Activated CD4-positive, alpha-beta T cell treated with anti-CD3 and anti-CD28 coated beads, Interleukin-10, Interleukin-2, amounts not matched to agents 100 ng/mL and 50 ng/mL, durations not matched to agents 16 hours and 8 hours (primary cell): ENCODE measurements at regions not wholly inside any gene's neighbourhood (a gene's known extent, or its start where the extent isn't known, plus 50 kb on each side); places are given as distances from the start of the nearest gene placed in this dataset.

Experiments used
- DNase-seq: peaks from one replicate; pipeline ENCODE4 v3.0.0-alpha.2; 2020

DNA sequence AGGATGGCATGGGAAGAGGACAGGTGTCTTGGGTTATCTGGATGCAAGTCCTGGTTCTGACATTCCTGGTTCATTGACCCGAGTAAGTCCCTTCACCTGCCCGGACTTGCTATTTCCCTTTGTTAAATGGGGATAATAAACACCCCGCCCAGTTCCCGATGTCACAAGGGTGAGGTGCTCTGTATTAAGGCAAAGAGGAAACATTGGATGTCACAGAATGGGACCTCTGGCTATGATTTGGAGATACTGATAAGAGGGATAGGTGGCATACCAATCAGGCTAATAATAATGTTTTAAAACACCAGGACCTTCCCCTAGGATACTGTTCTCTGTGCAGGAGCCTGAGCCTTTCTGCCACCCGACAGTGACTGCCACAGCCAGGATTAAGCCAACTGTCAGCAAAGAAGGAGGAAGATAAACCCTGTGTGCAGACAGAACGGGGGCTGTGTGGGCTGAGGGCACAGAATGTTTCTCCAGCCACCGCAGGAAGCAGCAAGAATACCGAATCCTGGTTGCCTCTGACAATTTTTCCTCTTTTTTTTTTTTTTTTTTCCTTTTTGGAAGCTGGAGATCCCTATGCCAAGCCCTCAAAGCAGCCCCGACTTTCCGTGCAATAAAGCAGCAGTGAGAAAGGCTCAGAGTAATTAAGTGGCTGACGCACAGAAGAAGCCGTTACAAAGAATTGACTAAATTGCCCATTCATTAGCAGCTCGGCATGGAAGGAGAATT lies 336.6 kb downstream of the SMAD2 start:
- no peak for DNase-seq

DNA sequence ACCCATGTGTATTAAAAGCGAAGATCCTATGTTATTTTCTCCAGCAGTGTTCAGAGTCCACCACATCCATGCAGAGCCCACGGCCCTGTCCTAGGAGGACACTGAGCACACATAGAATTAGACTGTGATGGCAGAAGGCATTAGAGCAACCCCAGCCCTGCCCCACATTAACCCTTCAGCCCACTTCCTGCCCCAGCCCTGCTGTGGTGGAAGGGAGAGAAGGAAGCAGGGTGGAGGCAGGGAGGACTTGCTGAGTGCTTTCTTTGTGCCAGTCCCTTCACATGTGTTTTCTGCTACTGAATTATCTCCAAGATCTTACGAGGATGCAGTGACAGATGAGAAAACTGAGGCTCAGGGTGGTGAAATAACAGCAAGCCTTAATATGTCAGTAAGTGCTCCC lies 339.0 kb downstream of the SMAD2 start:
- no peak for DNase-seq

DNA sequence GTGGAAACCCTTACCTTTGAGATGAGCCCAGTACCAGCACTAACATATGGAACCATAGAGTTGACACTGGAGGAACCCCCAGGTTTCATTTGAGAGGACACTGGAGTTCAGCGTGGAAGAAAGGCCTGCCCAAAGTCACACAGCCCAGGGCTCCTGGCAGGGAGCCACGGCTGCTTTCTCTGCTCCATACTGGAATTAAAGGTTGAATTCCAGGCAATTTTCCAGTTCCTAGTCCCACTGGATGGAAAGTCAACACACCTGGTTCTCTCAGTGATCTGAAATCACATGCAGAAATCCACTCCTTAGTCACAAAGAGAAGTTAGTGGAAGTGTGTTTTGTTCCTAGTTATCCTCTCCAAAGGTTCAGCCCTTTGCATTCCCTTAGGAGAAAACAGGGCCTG lies 336.1 kb upstream of the SKOR2 start:
- DNase-seq = no peak

DNA sequence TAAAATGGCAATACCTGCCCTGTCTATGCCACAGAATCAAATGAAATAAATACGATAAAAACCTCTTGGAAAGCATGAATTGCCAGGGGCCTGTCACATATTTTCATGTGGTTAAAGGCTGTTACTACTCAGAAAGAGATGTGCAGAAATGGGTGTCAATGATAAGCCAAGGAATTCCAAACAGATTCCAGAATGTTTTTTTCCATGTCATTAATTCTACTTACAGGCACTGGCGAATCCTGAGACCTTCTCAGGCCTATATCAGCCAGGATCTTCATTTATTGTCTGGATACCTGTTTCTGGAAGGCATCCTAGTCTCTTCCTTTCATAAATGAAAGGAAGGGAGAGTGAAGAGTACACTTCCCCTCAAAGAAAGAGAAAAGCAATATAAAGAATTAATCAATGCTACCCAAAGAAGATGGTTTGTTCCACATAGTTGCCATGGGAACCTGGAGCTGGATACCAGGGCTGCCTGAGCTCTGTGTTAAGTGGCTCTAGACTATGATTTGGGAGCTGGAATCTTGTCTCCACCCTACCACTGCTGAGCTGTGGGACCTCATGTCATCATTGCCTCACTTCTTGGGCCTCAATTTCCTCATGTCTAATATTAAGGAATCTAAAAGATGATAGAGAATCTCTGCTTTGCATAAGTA lies 335.1 kb upstream of the SKOR2 start:
- DNase-seq = no peak

DNA sequence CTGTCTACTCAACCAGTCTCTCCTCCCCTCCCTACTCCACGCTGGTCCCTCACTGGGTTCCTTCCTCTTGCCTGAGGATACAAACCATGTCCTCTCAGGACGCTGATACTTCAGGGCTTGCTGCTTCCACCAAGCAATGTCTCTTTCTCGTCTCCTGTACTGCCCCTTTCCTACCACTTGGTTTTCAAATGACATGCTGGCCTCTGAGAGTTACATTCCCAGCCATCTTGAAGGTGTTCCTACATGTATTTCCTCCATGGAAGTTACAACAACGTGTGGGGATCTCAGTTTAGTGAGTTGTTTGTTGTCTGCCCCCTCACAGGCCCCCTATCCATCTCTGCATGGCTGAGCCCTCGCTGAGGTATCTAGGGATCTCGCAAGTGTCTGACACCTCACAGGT lies 334.5 kb upstream of the SKOR2 start:
- no peak for DNase-seq

DNA sequence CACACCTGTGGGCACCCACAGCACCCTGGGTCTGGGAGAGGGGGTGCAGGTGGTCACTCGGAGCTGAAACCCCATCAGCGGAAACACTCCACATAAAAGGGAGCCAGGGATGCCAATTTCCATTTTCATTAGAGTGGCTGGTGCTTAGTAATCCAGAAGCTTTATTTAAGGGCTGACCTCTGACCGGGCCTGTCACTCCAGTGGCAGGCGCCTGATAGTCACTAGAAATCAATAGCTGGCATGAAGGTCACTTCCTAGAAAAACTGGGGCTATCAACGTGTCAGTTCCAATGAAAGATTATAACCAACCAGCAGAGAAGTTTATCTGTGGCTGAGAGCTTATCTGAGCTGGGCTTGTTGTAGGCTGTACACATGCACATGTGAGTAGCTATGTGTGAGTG lies 333.7 kb upstream of the SKOR2 start:
- no peak for DNase-seq

DNA sequence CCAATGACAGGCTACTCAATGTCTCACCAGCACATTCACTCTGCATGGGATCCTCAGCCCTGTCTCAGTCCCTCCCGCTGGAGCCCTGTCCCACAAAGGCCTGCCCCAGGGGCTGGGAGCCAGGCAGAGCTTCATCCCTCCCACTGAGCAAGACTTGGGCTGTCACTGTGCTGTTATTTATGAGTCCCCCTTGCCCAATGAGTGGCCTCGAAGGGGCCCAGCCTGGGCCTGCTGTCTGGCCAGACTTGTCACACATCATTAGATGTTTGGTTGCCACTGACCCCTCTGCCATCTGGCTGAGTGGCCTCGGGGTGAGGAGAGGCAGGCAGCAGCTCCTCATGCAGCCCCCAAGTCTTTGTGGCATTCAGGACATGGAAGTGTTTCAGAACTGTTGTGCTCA lies 330.6 kb upstream of the SKOR2 start:
- DNase-seq = no peak

DNA sequence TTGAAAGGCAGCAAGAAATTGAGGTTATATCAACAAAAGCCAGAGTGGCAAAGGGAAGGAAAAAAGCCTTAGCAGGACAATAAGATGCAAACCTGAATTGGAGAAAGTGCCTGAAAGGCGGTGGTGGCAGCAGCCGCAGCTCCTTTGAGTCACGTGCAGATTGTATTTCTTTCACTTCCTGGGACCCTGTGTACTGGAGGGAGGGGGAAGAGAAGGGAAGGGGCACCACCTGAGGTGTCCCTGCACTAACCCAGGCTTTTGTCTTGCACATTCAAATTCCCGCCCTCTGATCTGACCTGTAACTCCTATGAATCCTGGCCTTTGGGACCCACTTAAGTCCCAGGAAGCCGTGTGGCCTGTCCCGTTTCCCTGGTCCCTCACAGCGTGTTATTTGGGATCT lies 326.1 kb upstream of the SKOR2 start:
- no peak for DNase-seq

DNA sequence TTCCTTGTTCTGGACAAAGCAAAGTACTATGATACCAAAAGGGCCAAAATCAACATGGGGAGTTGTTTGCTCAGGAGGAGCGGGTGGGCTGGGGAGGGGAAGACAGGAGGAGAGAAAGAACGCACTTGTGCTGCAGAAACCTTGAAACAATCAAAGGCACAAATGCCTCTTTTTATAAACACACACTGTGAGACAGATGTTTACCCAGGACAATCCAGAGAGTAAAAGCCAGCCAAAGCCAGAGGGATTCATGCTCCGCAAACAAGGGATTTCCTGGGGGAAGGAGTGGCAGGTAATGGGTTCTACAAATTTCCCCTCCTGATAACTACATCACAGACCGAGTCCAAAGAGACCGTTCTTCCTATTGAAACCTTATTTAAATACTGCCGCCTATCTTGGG lies 323.5 kb upstream of the SKOR2 start:
- DNase-seq = no peak

DNA sequence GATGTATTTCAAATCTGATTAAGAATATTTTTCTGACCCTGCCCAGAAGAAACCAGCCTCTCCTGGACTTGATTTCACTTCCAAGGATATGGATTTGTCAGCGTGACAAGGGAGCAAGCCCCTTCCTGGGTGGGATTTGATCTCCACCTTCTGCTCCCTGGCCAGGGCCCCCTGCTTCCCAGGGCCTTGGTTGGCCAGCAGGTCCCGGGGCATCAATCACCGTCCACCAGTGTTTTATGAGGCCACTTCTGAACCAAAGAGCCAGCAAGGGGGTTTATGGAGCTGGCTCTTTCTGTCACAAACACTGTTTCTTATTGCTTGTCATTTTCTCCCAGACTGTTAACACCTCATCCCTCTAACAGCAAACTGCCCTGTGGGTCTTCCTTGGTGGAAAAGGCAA lies 320.5 kb upstream of the SKOR2 start:
- no peak for DNase-seq

DNA sequence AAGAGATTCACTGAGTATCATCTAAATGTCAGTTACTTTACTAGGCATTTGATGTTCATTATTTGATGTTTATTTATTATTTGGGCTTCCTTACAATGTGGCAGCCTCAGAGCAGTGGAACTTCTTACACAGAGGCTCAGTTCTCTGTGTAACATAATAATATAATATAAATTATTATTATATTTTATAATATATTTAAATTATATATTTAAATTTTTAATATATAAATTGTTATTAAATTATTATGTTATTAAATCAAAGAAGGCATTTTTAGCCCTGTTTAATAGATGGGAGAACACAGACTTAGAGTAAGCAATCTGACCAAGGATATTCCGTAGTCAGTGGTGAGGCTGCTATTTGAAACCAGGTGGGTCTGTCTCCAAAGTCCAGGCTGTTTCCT lies 315.3 kb upstream of the SKOR2 start:
- no peak for DNase-seq

DNA sequence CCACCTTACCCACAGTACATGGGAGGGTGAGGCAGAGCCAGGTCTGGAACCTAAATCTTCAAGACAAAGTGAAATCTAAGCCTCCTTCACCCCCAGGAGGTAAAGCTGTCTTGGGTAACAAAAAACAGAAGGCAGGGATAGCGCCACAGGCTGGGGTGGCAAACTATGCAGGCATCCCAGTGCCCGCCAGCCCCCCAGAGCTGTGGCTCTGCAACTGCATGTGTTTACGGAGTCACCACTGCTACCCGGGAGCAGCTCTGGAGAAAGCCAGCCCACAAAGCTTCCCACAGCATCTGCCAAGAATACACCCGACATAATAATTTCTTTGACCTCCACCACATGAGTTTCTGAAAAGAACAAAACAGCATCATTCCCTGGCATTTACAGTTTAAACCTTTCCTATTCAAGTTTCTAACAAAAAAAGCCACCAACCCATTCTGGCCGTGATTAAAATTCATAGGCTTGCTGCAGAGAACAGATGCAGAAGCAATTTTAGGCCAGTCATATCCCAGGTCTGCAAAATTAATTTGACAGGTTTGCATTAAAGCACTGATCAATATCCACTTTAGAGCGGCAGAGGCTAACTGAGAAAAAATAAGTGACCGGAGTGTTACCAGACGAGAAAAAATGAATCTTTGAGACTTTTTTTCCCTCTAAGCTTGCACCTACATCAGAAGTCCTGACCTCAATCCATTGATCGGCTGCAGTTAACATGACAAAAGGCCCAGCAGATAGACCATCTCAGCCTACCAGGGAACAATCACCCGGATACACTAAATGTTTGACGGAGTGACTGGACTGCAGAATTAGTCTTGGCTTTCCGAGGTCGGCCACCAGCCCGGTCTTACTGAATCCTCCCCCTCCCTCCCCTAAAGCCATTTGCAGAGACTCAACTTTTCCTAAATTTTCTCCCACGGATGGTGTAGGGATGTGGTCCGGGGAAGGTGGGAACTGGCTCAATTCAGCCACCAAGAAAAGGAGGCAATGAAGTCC lies 309.6 kb upstream of the SKOR2 start:
- DNase-seq = no peak

DNA sequence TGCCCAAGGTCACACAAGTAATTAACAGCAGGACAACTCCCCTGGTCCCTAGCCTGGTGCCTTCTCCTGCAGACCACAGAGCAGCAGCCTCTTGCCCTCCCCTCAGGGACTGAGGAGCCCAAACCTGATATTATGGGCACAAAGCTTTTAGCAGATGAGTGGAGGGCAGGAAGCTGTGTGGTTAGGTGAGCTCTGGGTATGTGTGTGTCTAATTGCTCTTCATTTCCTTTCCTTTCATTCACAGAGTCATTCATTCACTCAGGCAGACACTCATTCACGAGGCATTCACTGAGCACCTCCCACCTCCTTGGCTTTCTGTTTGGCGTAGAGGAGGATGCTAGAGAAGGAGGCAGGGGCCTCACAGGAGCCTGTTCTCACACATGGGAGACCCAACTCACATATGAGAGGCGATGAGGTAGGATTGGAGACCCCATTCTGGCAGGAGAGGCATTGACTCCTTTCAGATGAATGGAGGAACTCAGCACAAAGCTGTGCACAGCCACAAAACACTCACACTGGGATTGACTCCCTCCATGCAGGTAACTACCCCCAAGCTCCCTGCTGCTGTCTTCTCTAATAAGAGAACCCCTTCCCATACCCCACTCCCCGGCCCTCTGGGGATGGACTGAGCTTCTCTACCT lies 306.8 kb upstream of the SKOR2 start:
- DNase-seq = peak; percentile 41

DNA sequence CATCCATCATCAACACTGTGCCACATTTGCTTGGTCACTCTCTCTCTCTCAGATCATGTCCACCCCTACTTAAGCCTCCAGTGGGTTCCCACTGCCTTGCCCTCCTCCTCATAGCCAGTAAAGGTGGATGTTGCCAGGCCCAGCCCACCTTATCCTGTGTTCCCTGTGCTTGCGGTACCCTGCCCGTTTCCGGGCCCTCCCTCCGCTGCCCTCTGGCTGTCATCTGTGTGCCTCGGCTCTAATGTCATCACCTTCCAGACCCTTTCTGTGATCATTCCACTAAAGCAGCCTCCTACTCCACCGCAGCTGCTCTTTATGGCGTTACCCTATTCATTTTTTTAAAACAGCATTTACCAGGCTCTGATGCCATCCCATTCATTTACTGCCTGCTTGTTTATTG lies 305.7 kb upstream of the SKOR2 start:
- no peak for DNase-seq

DNA sequence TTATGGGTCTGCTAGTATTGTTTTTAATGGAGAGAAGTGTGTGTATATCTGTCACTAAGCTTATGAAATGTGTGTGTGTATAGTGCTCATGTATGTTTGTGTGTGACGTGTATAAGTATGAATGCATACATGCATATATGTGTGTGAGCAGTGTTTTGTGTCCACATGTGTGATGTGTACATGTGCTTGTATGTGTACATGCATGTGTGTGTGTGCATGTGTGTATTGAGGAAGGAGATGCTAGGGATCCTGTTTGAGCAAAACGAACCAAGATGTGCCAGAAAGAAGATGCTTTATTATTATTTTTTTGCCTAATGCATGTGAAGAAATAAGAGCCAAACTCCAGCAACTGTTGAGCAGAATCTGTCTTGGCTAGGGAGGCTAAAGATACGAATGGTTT lies 301.3 kb upstream of the SKOR2 start:
- no peak for DNase-seq

DNA sequence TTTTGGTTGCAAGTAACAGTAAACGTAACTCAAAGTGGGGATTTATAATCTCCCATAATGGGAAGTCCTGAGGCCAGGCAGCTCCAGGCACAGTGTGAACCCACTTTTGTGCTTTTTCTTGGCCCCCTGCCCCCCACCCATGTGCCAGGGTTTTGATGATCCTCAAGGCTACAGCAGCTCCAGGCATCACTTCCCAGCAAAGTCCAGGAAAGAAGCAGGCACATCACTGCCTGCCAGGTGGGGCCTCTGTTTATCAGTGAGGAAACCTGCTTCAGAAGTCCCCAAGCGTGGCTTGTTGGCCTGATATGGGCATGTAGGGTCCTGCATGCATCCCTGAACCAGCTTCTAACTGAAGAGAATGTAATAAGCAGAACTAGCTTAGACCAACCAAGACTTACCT lies 299.2 kb upstream of the SKOR2 start:
- DNase-seq = no peak

DNA sequence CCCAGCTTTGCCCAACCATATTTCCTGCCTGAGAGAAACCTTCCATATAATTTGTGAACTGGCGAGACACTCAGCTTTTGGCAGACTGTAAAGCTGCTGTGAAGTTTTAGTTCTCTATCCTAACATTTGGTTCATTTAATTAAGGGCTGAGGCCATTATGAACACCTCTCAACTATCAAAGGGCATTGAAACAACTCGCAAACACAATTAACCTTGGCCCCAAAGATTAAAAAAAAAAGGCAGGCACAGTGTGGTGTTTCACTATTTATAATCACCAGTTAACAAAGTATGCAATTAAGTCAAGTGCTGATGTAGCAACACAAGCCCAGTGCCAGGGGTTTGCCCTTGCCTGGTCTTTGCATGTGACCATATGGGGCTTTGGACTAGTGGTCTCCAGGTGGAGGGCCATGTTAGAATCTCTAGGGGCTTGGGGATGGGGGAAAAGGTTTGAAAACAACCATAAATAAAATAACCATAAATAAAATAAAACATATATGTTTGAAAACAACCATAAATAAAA lies 297.6 kb upstream of the SKOR2 start:
- no peak for DNase-seq

DNA sequence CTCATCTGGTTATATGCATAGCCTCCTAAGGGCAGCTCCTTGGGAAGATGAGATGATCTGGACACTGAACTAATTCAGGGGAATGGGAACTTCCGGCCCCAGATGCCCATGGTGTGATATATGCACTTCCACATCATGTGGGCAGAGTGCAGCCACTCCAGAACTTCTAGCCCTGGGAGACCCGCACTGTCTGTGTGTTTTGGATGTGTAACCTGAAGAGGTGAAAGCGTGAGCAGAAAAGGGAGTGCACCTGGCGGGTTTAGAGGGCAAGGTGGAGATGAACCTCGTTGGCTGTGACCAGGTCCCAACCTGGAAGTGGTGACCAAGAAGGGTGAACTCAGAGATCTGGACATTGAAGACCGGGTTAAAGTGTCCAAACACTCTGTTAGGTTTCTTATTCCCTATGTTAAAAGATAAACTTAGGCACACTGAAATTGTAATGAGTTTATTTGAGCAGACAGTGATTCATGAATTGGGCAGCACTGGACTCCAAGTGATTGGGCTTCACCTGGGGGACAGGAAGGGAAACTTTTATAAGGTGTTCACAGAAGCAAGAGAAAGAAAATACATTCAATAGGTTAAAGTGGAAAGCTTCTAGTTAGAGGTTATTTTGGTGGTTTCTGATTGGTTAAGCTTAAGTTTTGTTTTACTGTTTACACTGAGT lies 296.2 kb upstream of the SKOR2 start:
- DNase-seq = no peak

DNA sequence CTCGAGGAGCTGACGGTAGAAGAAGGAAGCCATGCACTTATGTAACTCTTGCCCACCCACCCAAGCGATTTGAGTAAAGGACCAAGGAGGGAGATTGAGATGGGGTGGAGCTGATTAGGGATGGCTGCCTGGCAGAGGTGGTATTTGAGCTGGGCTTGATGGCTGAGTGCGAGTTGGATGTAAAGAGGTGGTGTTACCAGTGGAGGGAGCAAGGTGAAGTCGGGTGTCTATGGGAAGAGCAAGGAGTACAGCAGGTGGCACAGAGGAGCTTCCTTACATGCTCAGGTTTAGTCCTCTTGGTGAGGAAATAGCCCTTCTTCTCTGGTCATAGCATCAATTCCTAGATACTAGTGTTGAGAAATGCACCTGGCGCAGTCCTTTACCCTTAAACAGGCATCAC lies 294.2 kb upstream of the SKOR2 start:
- no peak for DNase-seq

DNA sequence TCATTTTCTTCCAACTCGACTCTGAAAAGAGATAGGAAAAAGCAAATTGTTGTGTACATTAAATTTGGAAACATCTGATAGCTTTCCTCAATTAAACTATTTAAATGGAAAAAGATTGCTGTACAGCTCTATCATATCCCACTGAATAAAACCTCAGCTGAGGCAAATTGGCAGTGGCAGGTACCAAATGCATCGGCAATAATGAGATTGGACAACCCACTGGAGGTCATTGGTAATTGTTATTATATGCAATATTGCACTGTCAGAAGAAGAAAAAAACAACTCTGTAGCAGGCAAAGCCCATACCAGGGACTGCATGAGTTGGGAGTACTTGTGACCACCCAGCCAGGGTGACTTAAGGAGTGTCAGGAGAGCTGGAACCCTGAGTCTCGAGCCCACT lies 291.6 kb upstream of the SKOR2 start:
- no peak for DNase-seq

DNA sequence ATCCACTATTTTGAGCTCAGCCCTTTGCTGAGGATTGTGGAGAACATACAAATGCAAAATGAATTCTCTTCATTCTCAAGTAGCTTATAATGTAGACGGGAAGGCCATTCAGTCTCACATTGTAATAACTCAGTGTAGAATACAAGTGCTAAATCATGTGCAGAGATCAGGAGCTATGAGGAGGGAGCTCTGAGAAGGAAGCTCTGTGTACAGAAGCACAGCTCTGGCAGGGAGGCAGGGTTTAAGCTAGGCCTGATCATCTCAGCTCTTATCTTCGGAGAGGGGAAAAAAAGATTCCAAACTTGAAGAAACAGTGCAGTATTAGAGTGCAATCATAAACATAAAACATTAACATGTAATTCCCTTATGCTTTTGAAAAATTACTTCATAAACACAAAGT lies 291.1 kb upstream of the SKOR2 start:
- DNase-seq = no peak

DNA sequence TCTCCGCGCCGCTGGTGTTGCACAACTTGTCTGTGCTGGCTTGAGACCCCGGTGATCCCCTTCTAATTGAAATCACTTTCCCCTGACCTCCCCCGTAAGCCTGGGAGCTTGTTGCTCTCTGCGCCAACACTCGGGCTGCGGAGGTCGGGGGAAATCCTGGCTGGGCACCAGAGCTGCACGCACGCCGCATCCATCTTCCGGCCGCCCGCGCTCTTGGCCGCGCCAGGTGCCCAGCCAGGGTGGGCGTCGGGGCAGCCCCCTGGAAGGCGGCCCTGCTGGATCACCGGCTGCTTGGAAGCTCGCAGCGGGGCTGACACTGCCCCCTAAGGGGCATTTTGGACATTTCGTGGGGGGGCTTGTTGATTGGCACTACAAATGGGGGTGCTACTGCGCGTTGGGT lies 280.3 kb upstream of the SKOR2 start:
- no peak for DNase-seq

DNA sequence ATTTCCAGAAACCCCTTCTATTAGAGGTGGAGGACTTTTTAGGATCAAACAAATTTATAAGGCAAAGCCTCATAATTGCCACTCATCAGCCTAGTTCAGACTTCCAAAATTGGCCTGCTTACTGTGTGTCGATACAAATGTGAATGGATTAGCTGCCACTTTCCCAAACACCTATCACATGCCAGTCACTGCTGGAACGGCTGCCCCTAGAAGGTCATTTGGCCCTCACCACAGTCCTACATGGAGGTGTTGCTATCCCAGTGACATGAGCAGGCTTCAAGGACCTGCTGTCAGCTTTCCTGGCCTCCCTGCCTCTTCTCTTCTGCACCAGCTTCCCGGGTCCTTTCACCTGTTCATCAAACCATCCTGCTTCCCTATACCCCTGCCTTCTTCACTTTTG lies 279.2 kb upstream of the SKOR2 start:
- no peak for DNase-seq
